Activated CD8-positive, alpha-beta T cell treated with anti-CD3 and anti-CD28 coated beads, Interleukin-2, amount 10 ng/mL, durations not matched to agents 7 days and 5 days (primary cell): ENCODE measurements at regions not wholly inside any gene's neighbourhood (a gene's known extent, or its start where the extent isn't known, plus 50 kb on each side); places are given as distances from the start of the nearest gene placed in this dataset.

ENCODE experiments used
- ATAC-seq: fragments of 150-1000 bp; cut with Tn5 transposase; one replicate; pipeline ENCODE4 v1.10.0; 2021; ENCODE audit warnings: moderate library complexity
- CTCF ChIA-PET: fragments of 350-600 bp; sonication (Branson Sonifier 250); formaldehyde crosslinking; loops from one replicate; lab custom pipeline; 2021; ENCODE audit warnings: antibody characterized with exemption; lab: Charles Lee
- POLR2A ChIA-PET: fragments of 350-600 bp; sonication (Branson Sonifier 250); formaldehyde crosslinking; loops from one replicate; lab custom pipeline; 2021; ENCODE audit warnings: antibody characterized with exemption; lab: Charles Lee
- DNase-seq: peaks from one replicate; pipeline ENCODE4 v3.0.0-alpha.2; 2020
- H3K27ac Mint-ChIP-seq: one replicate; pipeline ENCODE4 v1.8.0; 2021; ENCODE audit warnings: mild to moderate bottlenecking, mixed read lengths
- H3K27me3 Mint-ChIP-seq: one replicate; pipeline ENCODE4 v1.8.0; 2021; ENCODE audit warnings: low read depth, mixed read lengths
- H3K36me3 Mint-ChIP-seq: one replicate; pipeline ENCODE4 v1.8.0; 2021; ENCODE audit warnings: low read depth, mixed read lengths
- H3K4me1 Mint-ChIP-seq: one replicate; pipeline ENCODE4 v1.8.0; 2021; ENCODE audit warnings: low read depth, mixed read lengths
- H3K4me3 Mint-ChIP-seq: one replicate; pipeline ENCODE4 v1.8.0; 2021; ENCODE audit warnings: mild to moderate bottlenecking, mixed read lengths
- H3K9me3 Mint-ChIP-seq: one replicate; pipeline ENCODE4 v1.8.0; 2022; ENCODE audit warnings: mixed read lengths; ENCODE audit not compliant: insufficient read depth

GRCh38 chr1:220409771-220410595, 118.0 kb upstream of the MARK1 start:
- ChIA-PET POLR2A (no interaction called here), CTCF (no interaction called here)
- DNase-seq (no peak), ATAC-seq (no peak)
- no peak overlapping the region for H3K27ac Mint-ChIP-seq
- no peaks in the 10 kb centered on the region for H3K36me3 Mint-ChIP-seq
- H3K27me3 Mint-ChIP-seq = no peaks in the 10 kb centered on the region
- no peak overlapping the region for H3K4me3 Mint-ChIP-seq
- no peaks in the 10 kb centered on the region for H3K4me1 Mint-ChIP-seq
- no peaks in the 10 kb centered on the region for H3K9me3 Mint-ChIP-seq

- H3K9me3 Mint-ChIP-seq = no peaks in the 10 kb centered on the region
- no peaks in the 10 kb centered on the region for H3K36me3 Mint-ChIP-seq
- H3K4me1 Mint-ChIP-seq = no peaks in the 10 kb centered on the region
- H3K27me3 Mint-ChIP-seq = peaks cover 2% of the 10 kb centered on the region
- no peak for ATAC-seq
- ChIA-PET CTCF (no interaction called here), POLR2A (no interaction called here)
- DNase-seq = no peak
- no peak overlapping the region for H3K27ac Mint-ChIP-seq
- H3K4me3 Mint-ChIP-seq = no peak overlapping the region
These were observed 120.7 kb upstream of the MARK1 start for GRCh38 chr1:220407191-220407590.

- H3K27ac Mint-ChIP-seq = no peak overlapping the region
- CTCF ChIA-PET = no interaction called here
- H3K4me3 Mint-ChIP-seq = no peak overlapping the region
- POLR2A ChIA-PET = no interaction called here
- no peaks in the 10 kb centered on the region for H3K4me1 Mint-ChIP-seq
- ATAC-seq = no peak
- no peak for DNase-seq
- H3K27me3 Mint-ChIP-seq = peaks cover 7% of the 10 kb centered on the region
- H3K9me3 Mint-ChIP-seq = no peaks in the 10 kb centered on the region
- H3K36me3 Mint-ChIP-seq = no peaks in the 10 kb centered on the region
These were observed 126.0 kb upstream of the RAB3GAP2 start for GRCh38 chr1:220398238-220398637.

- Mint-ChIP-seq H3K4me1 (no peaks in the 10 kb centered on the region), H3K9me3 (no peaks in the 10 kb centered on the region), H3K4me3 (no peak overlapping the region), H3K36me3 (no peaks in the 10 kb centered on the region), H3K27me3 (no peaks in the 10 kb centered on the region), H3K27ac (no peak overlapping the region)
- POLR2A ChIA-PET = no interaction called here
- CTCF ChIA-PET = no interaction called here
- no peak for DNase-seq
- ATAC-seq = no peak
These were observed 119.2 kb upstream of the RAB3GAP2 start for GRCh38 chr1:220391491-220391890.

- H3K4me3 Mint-ChIP-seq = no peak overlapping the region
- H3K36me3 Mint-ChIP-seq = no peaks in the 10 kb centered on the region
- H3K27me3 Mint-ChIP-seq = no peaks in the 10 kb centered on the region
- H3K4me1 Mint-ChIP-seq = no peaks in the 10 kb centered on the region
- no peak overlapping the region for H3K27ac Mint-ChIP-seq
- ChIA-PET CTCF (no interaction called here), POLR2A (no interaction called here)
- ATAC-seq = no peak
- no peak for DNase-seq
- no peaks in the 10 kb centered on the region for H3K9me3 Mint-ChIP-seq
These were observed 117.4 kb upstream of the RAB3GAP2 start for GRCh38 chr1:220389634-220390033.

GRCh38 chr1:220386494-220387195, 114.4 kb upstream of the RAB3GAP2 start:
- ATAC-seq (no peak), DNase-seq (no peak)
- ChIA-PET CTCF (no interaction called here), POLR2A (no interaction called here)
- Mint-ChIP-seq H3K27ac (no peak overlapping the region), H3K36me3 (no peaks in the 10 kb centered on the region), H3K27me3 (no peaks in the 10 kb centered on the region), H3K9me3 (no peaks in the 10 kb centered on the region), H3K4me3 (no peak overlapping the region), H3K4me1 (no peaks in the 10 kb centered on the region)

- Mint-ChIP-seq H3K27me3 (no peaks in the 10 kb centered on the region), H3K4me3 (no peak overlapping the region), H3K9me3 (no peaks in the 10 kb centered on the region), H3K4me1 (no peaks in the 10 kb centered on the region), H3K27ac (no peak overlapping the region), H3K36me3 (no peaks in the 10 kb centered on the region)
- ATAC-seq = no peak
- CTCF ChIA-PET = no interaction called here
- no peak for DNase-seq
- POLR2A ChIA-PET = no interaction called here
These were observed 112.9 kb upstream of the RAB3GAP2 start for GRCh38 chr1:220385158-220385557.

GRCh38 chr1:220382994-220383393, 110.7 kb upstream of the RAB3GAP2 start:
- Mint-ChIP-seq H3K27ac (no peak overlapping the region), H3K27me3 (no peaks in the 10 kb centered on the region), H3K4me1 (no peaks in the 10 kb centered on the region), H3K36me3 (no peaks in the 10 kb centered on the region), H3K4me3 (no peak overlapping the region), H3K9me3 (no peaks in the 10 kb centered on the region)
- DNase-seq (no peak), ATAC-seq (no peak)
- POLR2A ChIA-PET = no interaction called here
- CTCF ChIA-PET = interaction anchor here (1.1 kb wide), 1 partner anchor 394 kb away, joined by 3 read pairs; no protein-coding TSS in a partner anchor

GRCh38 chr1:220380885-220381284, 108.6 kb upstream of the RAB3GAP2 start:
- H3K9me3 Mint-ChIP-seq = no peaks in the 10 kb centered on the region
- ATAC-seq (no peak), DNase-seq (no peak)
- no peaks in the 10 kb centered on the region for H3K27me3 Mint-ChIP-seq
- H3K36me3 Mint-ChIP-seq = no peaks in the 10 kb centered on the region
- CTCF ChIA-PET = no interaction called here
- no peaks in the 10 kb centered on the region for H3K4me1 Mint-ChIP-seq
- no peak overlapping the region for H3K4me3 Mint-ChIP-seq
- no peak overlapping the region for H3K27ac Mint-ChIP-seq
- POLR2A ChIA-PET = no interaction called here

GRCh38 chr1:220378571-220379302, 106.5 kb upstream of the RAB3GAP2 start:
- POLR2A ChIA-PET = no interaction called here
- no peaks in the 10 kb centered on the region for H3K27me3 Mint-ChIP-seq

GRCh38 chr1:220375715-220376114, 103.5 kb upstream of the RAB3GAP2 start:
- ChIA-PET CTCF (no interaction called here), POLR2A (no interaction called here)
- no peak overlapping the region for H3K27ac Mint-ChIP-seq
- no peak for ATAC-seq
- no peaks in the 10 kb centered on the region for H3K9me3 Mint-ChIP-seq
- no peaks in the 10 kb centered on the region for H3K4me1 Mint-ChIP-seq
- H3K36me3 Mint-ChIP-seq = no peaks in the 10 kb centered on the region
- DNase-seq = no peak
- no peak overlapping the region for H3K4me3 Mint-ChIP-seq
- H3K27me3 Mint-ChIP-seq = no peaks in the 10 kb centered on the region

More at GRCh38 chr1:220378571-220379302, 106.5 kb upstream of the RAB3GAP2 start:
- Mint-ChIP-seq H3K27ac (no peak overlapping the region), H3K36me3 (no peaks in the 10 kb centered on the region), H3K9me3 (no peaks in the 10 kb centered on the region), H3K4me3 (no peak overlapping the region), H3K4me1 (no peaks in the 10 kb centered on the region)
- DNase-seq = no peak
- ATAC-seq = no peak
- CTCF ChIA-PET = no interaction called here

- POLR2A ChIA-PET = no interaction called here
- H3K27ac Mint-ChIP-seq = no peak overlapping the region
- H3K36me3 Mint-ChIP-seq = no peaks in the 10 kb centered on the region
- CTCF ChIA-PET = no interaction called here
- no peaks in the 10 kb centered on the region for H3K27me3 Mint-ChIP-seq
- DNase-seq (no peak), ATAC-seq (no peak)
- no peaks in the 10 kb centered on the region for H3K4me1 Mint-ChIP-seq
- H3K9me3 Mint-ChIP-seq = no peaks in the 10 kb centered on the region
- H3K4me3 Mint-ChIP-seq = no peak overlapping the region
These were observed 102.2 kb upstream of the RAB3GAP2 start for GRCh38 chr1:220374449-220374848.
